Loucy (cell line): ENCODE measurements at regions not wholly inside any gene's neighbourhood (a gene's known extent, or its start where the extent isn't known, plus 50 kb on each side); places are given as distances from the start of the nearest gene placed in this dataset.

Experiments used
- H2AFZ ChIP-seq: fragments of 200-600 bp; sonication (generic); 2 replicates; pipeline ENCODE4 v1.6.0; 2016; ENCODE audit warnings: antibody characterized with exemption, mild to moderate bottlenecking, low read length, moderate library complexity
- H3F3A ChIP-seq: fragments of 200-600 bp; 2 replicates; pipeline ENCODE4 v1.6.0; 2016; ENCODE audit warnings: antibody characterized with exemption, low read depth, mild to moderate bottlenecking
- H3K27me3 ChIP-seq: fragments of 200-600 bp; sonication (generic); 2 replicates; pipeline ENCODE4 v1.6.1; 2014; ENCODE audit warnings: low read length, mild to moderate bottlenecking; ENCODE audit not compliant: insufficient read depth, poor library complexity, severe bottlenecking
- H3K36me3 ChIP-seq: fragments of 200-600 bp; sonication (generic); 2 replicates; pipeline ENCODE4 v1.6.1; 2016; ENCODE audit warnings: low read length; ENCODE audit not compliant: insufficient read depth
- H3K4me1 ChIP-seq: fragments of 200-600 bp; sonication (generic); 2 replicates; pipeline ENCODE4 v1.5.1; 2014; ENCODE audit warnings: low read length, mild to moderate bottlenecking; ENCODE audit not compliant: insufficient read depth, poor library complexity, severe bottlenecking
- H3K4me2 ChIP-seq: fragments of 200-600 bp; sonication (generic); 2 replicates; pipeline ENCODE4 v1.6.0; 2014; ENCODE audit warnings: antibody characterized with exemption, low read length, low read depth, mild to moderate bottlenecking; ENCODE audit not compliant: poor library complexity, severe bottlenecking
- H3K4me3 ChIP-seq: fragments of 200-600 bp; sonication (generic); 2 replicates; pipeline ENCODE4 v1.5.1; 2014; ENCODE audit warnings: low read length, mild to moderate bottlenecking, mixed read lengths; ENCODE audit not compliant: poor library complexity, severe bottlenecking
- H3K79me2 ChIP-seq: fragments of 200-600 bp; sonication (generic); 2 replicates; pipeline ENCODE4 v1.6.1; 2014; ENCODE audit warnings: low read length; ENCODE audit not compliant: insufficient read depth
- H3K9ac ChIP-seq: fragments of 200-600 bp; sonication (generic); 2 replicates; pipeline ENCODE4 v1.6.0; 2014; ENCODE audit warnings: mild to moderate bottlenecking, low read depth, low read length, moderate library complexity; ENCODE audit not compliant: poor library complexity, severe bottlenecking
- H3K9me2 ChIP-seq: fragments of 200-600 bp; sonication (generic); replicated peaks from 2 replicates; pipeline ENCODE4 v1.6.1; 2016; ENCODE audit warnings: low read depth, low read length, mixed read lengths
- H3K9me3 ChIP-seq: fragments of 200-600 bp; sonication (generic); 2 replicates; pipeline ENCODE4 v1.6.1; 2014; ENCODE audit warnings: mild to moderate bottlenecking, antibody characterized with exemption, low read length, low read depth; ENCODE audit not compliant: insufficient read depth
- H4K20me1 ChIP-seq: fragments of 200-600 bp; sonication (generic); 2 replicates; pipeline ENCODE4 v1.6.0; 2014; ENCODE audit warnings: antibody characterized with exemption, low read length, mild to moderate bottlenecking; ENCODE audit not compliant: insufficient read depth, poor library complexity, severe bottlenecking
- CTCF ChIP-seq: fragments of 200-600 bp; sonication (generic); conservative IDR thresholded peaks from 2 replicates; pipeline ENCODE4 v1.5.1; 2014; ENCODE audit warnings: mild to moderate bottlenecking, antibody characterized with exemption, low read length
- EZH2phosphoT487 ChIP-seq: fragments of 200-600 bp; IDR thresholded peaks from 2 replicates; pipeline ENCODE4 v1.6.1; 2018; ENCODE audit warnings: antibody characterized with exemption, mild to moderate bottlenecking, moderate library complexity, borderline replicate concordance

GRCh38 chr16:73483934-73484711 lies 436.2 kb upstream of the ZFHX3 start:
- Histone ChIP-seq H3F3A (no peaks in the 10 kb centered on the region), H3K27me3 (no peaks in the 10 kb centered on the region)

DNA sequence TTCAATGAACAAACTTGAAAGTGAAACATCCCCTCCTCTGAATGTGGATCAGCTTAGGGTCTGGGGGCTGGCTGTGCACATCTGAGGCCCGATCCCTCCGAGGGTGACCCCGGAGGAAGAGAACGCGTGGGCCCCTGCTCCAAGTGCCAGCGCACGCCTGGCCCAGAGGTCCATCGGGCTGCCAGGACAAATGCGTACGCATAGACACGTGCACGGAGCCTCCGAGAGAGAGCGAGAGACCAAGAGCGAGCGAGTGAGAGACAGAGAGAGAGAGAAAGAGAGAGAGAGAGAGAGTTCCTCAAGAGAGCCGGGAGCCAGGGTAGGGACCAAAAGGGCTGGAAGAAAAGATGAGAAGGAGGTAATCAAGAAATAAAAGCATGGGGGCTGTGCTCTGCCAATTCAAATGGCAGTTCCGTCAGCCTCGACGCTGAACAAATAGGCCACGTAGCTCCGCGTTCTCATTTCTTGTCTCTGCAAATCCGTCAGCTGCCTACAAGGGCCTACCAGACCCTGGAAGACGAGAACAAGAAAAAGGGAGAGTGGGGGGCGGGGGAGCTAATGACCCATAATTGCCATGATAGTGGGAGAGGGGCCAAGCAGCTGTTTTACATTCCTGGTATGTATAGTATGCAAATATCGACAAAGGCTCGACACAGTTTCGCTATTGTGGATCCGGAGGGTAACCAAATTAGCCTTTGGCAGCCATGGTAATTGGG lies 435.3 kb upstream of the ZFHX3 start:
- no peak for TF ChIP-seq EZH2phosphoT487
- no peak for TF ChIP-seq CTCF
- no peak overlapping the region for H3K9ac ChIP-seq
- no peak overlapping the region for H3K4me3 ChIP-seq
- H3K9me3 ChIP-seq: no peaks in the 10 kb centered on the region
- H3K27me3 ChIP-seq: no peaks in the 10 kb centered on the region
- no peak overlapping the region for H3K4me2 ChIP-seq
- H4K20me1 ChIP-seq: no peaks in the 10 kb centered on the region
- no peaks in the 10 kb centered on the region for H3K36me3 ChIP-seq
- no peak overlapping the region for H2AFZ ChIP-seq
- H3F3A ChIP-seq: no peaks in the 10 kb centered on the region
- H3K9me2 ChIP-seq: no peaks in the 10 kb centered on the region
- no peaks in the 10 kb centered on the region for H3K79me2 ChIP-seq
- H3K4me1 ChIP-seq: no peaks in the 10 kb centered on the region

More at GRCh38 chr16:73483934-73484711, 436.2 kb upstream of the ZFHX3 start:
- Histone ChIP-seq H3K9me3 (no peaks in the 10 kb centered on the region), H2AFZ (no peak overlapping the region), H3K79me2 (no peaks in the 10 kb centered on the region), H3K4me1 (no peaks in the 10 kb centered on the region), H3K4me2 (no peak overlapping the region), H3K9ac (no peak overlapping the region), H3K36me3 (no peaks in the 10 kb centered on the region), H4K20me1 (no peaks in the 10 kb centered on the region), H3K9me2 (no peaks in the 10 kb centered on the region), H3K4me3 (no peak overlapping the region)
- TF ChIP-seq CTCF (no peak), EZH2phosphoT487 (no peak)

DNA sequence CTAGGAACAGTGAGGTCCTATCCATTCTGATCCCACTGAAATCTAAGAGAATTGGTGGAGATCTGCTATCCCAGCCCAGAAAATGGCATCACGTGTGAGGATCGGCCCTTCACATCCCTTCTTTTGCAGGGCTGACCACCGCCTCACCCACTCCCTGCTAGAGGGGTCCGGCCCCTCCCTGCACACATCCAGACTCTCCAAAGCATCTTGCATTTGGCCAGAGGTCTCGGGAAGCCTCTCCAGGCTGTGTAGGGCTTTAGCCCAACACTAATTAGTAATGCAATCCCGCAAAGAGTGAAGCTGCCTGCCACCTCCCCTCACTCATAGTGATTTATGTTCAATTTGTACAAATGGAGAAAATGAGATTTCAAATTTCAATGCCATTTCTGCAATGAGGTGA lies 434.4 kb upstream of the ZFHX3 start:
- no peak overlapping the region for H2AFZ ChIP-seq
- H3F3A ChIP-seq: no peaks in the 10 kb centered on the region
- TF ChIP-seq CTCF: no peak
- no peak for TF ChIP-seq EZH2phosphoT487
- H3K27me3 ChIP-seq: no peaks in the 10 kb centered on the region
- H3K36me3 ChIP-seq: no peaks in the 10 kb centered on the region
- H3K4me3 ChIP-seq: no peak overlapping the region
- no peaks in the 10 kb centered on the region for H3K4me1 ChIP-seq
- no peaks in the 10 kb centered on the region for H3K79me2 ChIP-seq
- no peak overlapping the region for H3K4me2 ChIP-seq
- no peaks in the 10 kb centered on the region for H4K20me1 ChIP-seq
- H3K9me2 ChIP-seq: no peaks in the 10 kb centered on the region
- H3K9me3 ChIP-seq: no peaks in the 10 kb centered on the region
- H3K9ac ChIP-seq: no peak overlapping the region
